HPDE6-E6E7 (cell line): ENCODE measurements at regions not wholly inside any gene's neighbourhood (a gene's known extent, or its start where the extent isn't known, plus 50 kb on each side); places are given as distances from the start of the nearest gene placed in this dataset.
"Not testable (repeated sequence)": the region's sequence is repeated elsewhere in the genome, so short reads cannot be mapped to it uniquely, and the experiment has no call there.

Experiments
- DNase-seq: peaks from one replicate; pipeline ENCODE4 v3.0.0; 2011; ENCODE audit warnings: missing footprints; ENCODE audit errors: extremely low spot score

DNA sequence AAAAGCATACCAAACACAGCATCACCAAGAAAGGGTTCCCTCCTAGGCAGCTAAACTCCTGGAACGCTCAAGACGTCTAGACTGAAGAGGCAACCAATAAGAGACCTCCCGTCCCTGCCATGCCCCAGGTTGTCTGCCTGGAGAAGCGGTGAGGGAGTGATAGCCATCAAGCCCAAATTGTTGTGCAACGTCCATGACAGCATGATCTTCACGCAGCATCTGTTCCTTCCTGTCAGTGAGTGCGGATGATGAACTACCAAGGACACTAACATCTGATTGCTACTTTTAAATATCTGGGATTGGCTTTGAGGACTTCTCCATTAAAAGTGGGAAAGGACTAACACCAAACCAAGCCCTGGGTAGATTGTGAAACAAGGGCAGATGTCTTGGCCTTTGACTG is 149.7 kb downstream of the TXNL1 start:
- DNase-seq = no peak

GRCh38 chr18:56487801-56488200 is 150.6 kb downstream of the TXNL1 start:
- no peak for DNase-seq

GRCh38 chr18:56483386-56483785 is 155.0 kb downstream of the TXNL1 start:
- no peak for DNase-seq

GRCh38 chr18:56482813-56483212 is 155.6 kb downstream of the TXNL1 start:
- not testable (repeated sequence) for DNase-seq

DNA sequence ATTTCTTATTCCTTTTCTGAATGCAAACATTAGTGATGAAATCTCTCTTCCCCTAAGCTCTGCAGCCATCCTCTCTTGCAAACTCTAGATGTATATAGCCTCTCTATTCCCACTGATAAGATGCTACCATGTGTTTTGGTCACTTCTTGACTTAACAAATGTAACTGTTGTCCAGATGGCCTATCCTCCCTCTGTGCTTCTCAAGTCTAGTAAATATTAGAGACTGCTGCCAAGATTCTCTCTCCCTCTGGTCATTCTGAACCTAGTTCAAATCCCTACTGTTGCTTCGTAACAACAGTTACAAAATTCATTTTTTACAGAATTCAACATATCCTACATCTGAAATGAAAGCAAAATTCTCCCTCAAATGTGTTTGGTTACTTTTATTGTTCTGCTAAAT is 156.6 kb downstream of the TXNL1 start:
- DNase-seq = no peak

- DNase-seq = no peak
These were observed 158.6 kb downstream of the TXNL1 start for GRCh38 chr18:56479841-56480240.

- no peak for DNase-seq
These were observed 163.1 kb downstream of the TXNL1 start for GRCh38 chr18:56475250-56475649.

GRCh38 chr18:56473400-56474024 is 164.9 kb downstream of the TXNL1 start:
- DNase-seq = no peak

- no peak for DNase-seq
These were observed 167.7 kb downstream of the TXNL1 start for GRCh38 chr18:56470406-56471351.

DNA sequence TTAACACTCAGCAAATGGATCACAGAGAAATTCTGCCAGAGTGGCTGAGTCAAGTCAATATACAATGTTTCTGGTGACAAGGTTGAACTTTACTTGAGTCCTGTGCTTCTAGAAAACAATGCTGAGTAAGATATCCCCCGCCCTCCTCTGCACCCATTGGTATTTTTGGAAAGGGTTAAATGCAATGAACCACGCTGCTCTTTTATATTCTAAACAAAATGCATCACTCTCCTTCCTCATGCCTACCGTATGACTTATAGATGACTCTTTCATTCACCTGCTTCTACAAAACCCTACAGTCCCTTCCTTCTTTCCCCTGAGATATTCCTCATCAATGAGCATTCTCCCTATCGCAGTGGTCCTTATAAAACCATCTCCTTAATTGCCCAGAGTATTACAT is 168.8 kb downstream of the TXNL1 start:
- DNase-seq = no peak

- DNase-seq = no peak
These were observed 170.0 kb downstream of the TXNL1 start for GRCh38 chr18:56468396-56468795.

DNA sequence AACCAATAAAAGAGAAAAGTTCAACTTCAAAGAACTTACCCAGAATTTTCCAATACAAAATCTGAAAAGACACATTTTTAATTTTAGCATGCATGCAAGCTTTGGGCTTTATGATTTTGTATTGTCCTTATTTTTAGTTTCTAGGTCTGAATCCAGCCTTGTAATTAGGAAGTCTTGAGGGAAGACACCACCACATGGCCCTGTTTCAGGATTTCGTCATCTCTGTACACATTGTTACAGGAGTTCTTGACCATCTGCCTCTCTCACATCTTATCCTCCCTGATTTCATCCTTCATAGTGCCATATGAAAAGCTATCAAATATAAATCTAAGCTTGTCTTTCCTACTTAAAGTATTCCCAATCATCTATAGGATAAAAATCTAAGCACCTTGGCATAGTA is 176.1 kb downstream of the TXNL1 start:
- DNase-seq = no peak

GRCh38 chr18:56461151-56461550 is 177.2 kb downstream of the TXNL1 start:
- DNase-seq = no peak

- DNase-seq = no peak
These were observed 177.8 kb downstream of the TXNL1 start for GRCh38 chr18:56460581-56460980.

DNA sequence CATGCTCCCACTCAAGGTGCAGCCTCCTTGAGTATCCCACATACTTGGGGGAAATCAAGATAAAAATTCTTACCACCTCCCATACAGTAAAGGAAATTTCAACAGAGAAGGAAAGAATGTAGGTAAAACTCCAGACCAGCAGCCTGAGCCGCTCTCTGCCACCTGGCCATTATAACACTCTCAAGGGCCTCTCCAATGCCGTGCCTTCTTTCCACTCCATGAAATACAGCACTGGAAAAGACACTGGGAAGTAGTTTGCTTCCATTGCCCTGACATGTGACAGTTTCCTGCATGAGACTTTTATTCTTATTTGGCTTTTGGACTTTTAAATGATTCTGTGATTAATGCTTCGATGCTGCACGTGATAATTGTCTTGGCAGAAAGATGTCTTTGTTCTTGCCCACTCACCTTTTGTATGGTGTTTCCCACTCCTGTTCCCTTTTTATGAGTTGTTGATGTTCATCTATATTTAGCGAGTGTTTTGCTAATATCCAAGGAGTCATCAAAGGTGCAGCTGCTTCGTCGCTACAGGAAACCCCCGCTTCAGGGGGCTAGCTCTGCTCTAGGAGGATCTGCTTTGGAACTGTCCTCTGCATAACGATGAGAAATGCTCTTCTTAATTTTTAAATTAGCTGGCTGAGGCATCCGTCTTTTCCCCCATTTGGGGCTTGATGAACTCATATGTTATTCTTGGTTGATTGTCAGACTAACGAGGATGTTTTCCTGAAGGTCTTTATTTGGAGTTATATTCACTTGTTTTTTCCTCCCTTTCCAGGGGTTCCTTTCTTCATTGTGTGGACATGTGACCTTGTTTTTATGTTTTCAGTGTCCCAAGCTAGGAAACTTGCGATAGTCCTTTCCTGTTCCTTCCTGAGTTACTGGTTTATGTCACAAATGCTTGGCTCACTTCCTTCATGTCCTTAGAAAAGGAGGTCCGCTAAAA is 179.4 kb downstream of the TXNL1 start:
- no peak for DNase-seq

DNA sequence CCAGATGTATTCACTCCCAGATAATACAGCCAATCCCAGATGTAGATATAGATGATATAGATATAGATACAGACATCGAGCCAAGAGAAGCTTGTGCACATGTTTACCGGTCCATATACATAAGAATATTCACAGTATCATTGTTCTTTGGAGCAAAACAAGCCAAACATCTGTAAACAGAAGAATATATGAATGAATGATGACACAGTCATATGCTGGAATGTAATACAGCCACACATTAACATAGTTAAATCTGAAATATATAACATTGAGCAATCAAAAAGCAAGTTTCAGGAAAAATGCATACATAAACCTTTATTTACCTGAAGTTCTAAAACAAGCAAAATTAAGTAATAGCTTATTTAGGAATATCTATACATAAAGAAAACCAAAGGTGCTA is 182.5 kb downstream of the TXNL1 start:
- DNase-seq = no peak

DNA sequence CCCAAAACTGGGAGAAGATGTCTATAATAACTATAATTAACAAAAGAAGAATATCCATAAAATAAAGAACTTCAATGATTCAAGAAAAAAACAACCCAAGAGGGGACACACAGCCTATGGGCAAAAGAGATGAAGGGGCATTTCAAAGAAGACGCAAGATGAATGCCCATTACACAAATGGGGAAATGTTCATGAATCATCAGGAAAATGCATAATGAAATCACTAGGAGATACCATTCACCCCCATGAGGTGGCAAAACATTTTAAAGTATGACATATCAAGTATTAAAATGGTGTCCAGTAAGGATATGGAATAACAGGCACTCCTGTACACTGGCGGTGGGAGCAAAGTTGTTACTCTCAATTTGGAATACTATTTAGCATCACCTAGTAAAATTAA is 183.3 kb downstream of the TXNL1 start:
- no peak for DNase-seq

DNA sequence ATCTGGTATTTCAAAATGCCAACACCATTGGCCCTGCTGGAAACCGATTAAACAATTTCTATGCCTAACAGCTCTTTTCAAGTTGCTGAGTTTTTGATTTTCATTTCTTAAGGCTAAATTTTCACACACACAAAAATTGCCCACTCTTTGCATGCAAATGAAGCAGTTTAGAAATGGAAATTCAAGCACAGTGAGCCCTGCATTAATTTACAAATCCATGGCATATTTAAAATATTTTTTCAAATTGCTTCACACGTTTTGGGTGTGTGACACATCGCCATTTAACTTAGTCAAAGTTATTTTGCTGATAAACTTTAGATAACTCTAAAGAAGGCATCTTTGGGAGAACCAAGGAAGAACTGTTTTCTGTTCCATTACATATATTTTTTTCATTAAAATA is 184.8 kb downstream of the TXNL1 start:
- no peak for DNase-seq

DNA sequence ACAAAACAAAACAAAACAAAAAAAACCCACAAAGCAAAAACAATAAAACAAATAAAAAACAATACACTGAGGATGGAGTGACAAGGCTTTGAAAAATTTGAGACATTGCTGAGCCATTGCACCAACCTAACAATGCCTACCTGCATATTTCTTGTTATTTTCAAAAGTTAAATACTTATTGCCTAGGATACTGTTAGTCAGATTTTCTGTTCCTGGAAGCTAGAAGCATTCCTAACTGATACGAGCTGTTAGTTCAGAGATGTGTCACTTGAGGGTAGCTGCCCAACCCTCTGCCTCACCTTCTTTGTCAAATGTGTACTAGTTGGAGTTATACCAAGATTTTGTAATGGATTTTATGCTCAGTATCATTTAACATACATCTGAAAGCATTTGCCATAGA is 187.2 kb downstream of the TXNL1 start:
- no peak for DNase-seq

DNA sequence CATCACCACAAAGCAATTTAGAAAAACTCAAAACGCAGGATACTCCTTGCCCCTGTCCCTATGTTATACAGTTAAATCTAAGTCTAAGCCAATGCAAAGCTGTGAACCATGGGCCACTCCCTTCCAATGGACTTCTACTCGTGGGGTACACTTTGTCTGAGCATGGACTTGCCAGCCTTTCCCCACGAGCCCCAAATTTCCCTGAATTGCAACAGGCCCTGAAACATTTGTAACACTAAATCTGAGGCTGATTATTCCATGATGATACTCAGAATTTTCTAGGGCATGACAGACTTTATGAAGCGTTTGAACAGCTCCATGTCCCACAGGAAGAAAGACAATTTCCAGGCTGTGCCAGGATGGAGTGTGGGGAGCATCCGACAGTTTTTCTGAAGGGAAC is 189.6 kb downstream of the TXNL1 start:
- no peak for DNase-seq

GRCh38 chr18:56445422-56445821 is 193.0 kb downstream of the TXNL1 start:
- no peak for DNase-seq

DNA sequence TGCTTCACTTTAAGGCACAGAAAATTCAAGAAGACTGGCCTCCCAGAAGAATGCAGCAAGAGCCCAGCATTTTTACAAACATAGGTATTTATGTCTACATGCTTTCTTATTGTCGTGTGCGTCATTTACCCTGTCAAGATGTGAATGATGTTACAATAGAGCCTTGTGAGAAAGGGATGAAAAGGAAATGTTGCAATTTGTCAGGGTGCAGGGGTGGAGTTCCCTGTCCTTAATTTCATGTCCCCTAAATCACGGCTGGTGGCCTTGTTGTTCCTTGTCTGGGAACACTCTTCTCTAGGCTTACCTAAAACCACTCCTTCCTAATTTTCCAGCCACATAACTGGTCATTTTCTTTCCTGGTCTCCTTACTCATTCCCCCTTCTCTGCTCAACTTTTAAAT is 194.2 kb downstream of the TXNL1 start:
- DNase-seq = no peak
